PC-9 (cell line): ENCODE measurements at regions not wholly inside any gene's neighbourhood (a gene's known extent, or its start where the extent isn't known, plus 50 kb on each side); places are given as distances from the start of the nearest gene placed in this dataset.

Experiments used
- BruUV-seq: library from RNA; stranded (reverse); fragments of 400-500 nt; replicated peaks from 2 replicates; lab custom pipeline; 2021; lab: Mats Ljungman, UMichigan
- CTCF ChIA-PET: fragments of 300-600 bp; sonication (Branson Sonifier 250); formaldehyde crosslinking; loops from one replicate; lab custom pipeline; 2022; ENCODE audit warnings: antibody characterized with exemption; lab: Charles Lee
- POLR2A ChIA-PET: fragments of 300-600 bp; sonication (Branson Sonifier 250); formaldehyde crosslinking; loops from one replicate; lab custom pipeline; 2022; ENCODE audit warnings: antibody characterized with exemption; ENCODE audit not compliant: unreplicated experiment; lab: Charles Lee
- DNase-seq, 2 experiments: peaks; one replicate each; pipeline versions ENCODE4 v3.0.0 to v3.0.0-alpha.2; 2015 to 2022; ENCODE audit warnings: mixed read lengths in 1 of 2
- H2AFZ ChIP-seq: fragments of 200-600 bp; sonication (generic); 2 replicates; pipeline ENCODE4 v1.8.1; 2017; ENCODE audit warnings: antibody characterized with exemption
- H3F3A ChIP-seq: fragments of 200-600 bp; sonication (generic); 2 replicates; pipeline ENCODE4 v1.8.1; 2017; ENCODE audit warnings: antibody characterized with exemption, mild to moderate bottlenecking, low read depth; ENCODE audit not compliant: insufficient read depth
- H3K27ac ChIP-seq: fragments of 200-600 bp; sonication (generic); 2 replicates; pipeline ENCODE4 v1.6.1; 2016; ENCODE audit warnings: mixed run types
- H3K27me3 ChIP-seq: fragments of 200-600 bp; sonication (generic); 2 replicates; pipeline ENCODE4 v1.6.1; 2016; ENCODE audit warnings: low read depth, mixed run types; ENCODE audit not compliant: insufficient read depth
- H3K36me3 ChIP-seq: fragments of 200-600 bp; sonication (generic); 2 replicates; pipeline ENCODE4 v1.6.1; 2016; ENCODE audit warnings: low read depth, mixed run types
- H3K4me1 ChIP-seq: fragments of 200-600 bp; sonication (generic); replicated peaks from 2 replicates; pipeline ENCODE4 v1.6.1; 2016; ENCODE audit warnings: mixed run types; ENCODE audit not compliant: insufficient read depth
- H3K4me2 ChIP-seq: fragments of 200-600 bp; sonication (generic); 2 replicates; pipeline ENCODE4 v1.6.1; 2017; ENCODE audit warnings: mixed run types
- H3K4me3 ChIP-seq: fragments of 200-600 bp; sonication (generic); 2 replicates; pipeline ENCODE4 v1.6.1; 2016; ENCODE audit warnings: mixed run types
- H3K79me2 ChIP-seq: fragments of 200-600 bp; sonication (generic); 2 replicates; pipeline ENCODE4 v1.6.1; 2017; ENCODE audit warnings: low read depth, mixed run types
- H3K9me2 ChIP-seq: fragments of 200-600 bp; sonication (generic); 2 replicates; pipeline ENCODE4 v1.8.1; 2017; ENCODE audit warnings: mild to moderate bottlenecking; ENCODE audit not compliant: insufficient read depth
- H3K9me3 ChIP-seq: fragments of 200-600 bp; sonication (generic); 2 replicates; pipeline ENCODE4 v1.8.1; 2016; ENCODE audit warnings: low read depth; ENCODE audit not compliant: insufficient read depth
- H4K20me1 ChIP-seq: fragments of 200-600 bp; sonication (generic); 2 replicates; pipeline ENCODE4 v1.8.1; 2017; ENCODE audit not compliant: insufficient read depth
- CTCF ChIP-seq: fragments of 200-600 bp; sonication (generic); conservative IDR thresholded peaks from 2 replicates; pipeline ENCODE4 v1.6.1; 2017; ENCODE audit warnings: mixed run types, antibody characterized with exemption, mild to moderate bottlenecking, moderate library complexity
- EZH2 ChIP-seq: fragments of 200-600 bp; sonication (generic); IDR thresholded peaks from 2 replicates; pipeline ENCODE4 v1.8.0; 2017; ENCODE audit warnings: antibody characterized with exemption, low read depth
- intact Hi-C: fragments of 100-400 bp; cut with micrococcal nuclease; formaldehyde crosslinking; loops from one replicate; pipeline ENCODE4 v1.10.0; 2022; ENCODE audit not compliant: unreplicated experiment

GRCh38 chrX:99371976-99372595, 1038.0 kb downstream of the PCDH19 start:
- POLR2A ChIA-PET: no interaction called here
- TF ChIP-seq CTCF: no peak
- TF ChIP-seq EZH2: no peak
- no peaks in the 10 kb centered on the region for H3K27me3 ChIP-seq
- intact Hi-C loops: no loop called here
- no peaks in the 10 kb centered on the region for H3K36me3 ChIP-seq
- no peaks in the 10 kb centered on the region for H3K9me3 ChIP-seq
- no peak for DNase-seq
- no TSS peak for BruUV-seq
- no peak overlapping the region for H3K4me2 ChIP-seq
- no peaks in the 10 kb centered on the region for H3K4me1 ChIP-seq
- no peak overlapping the region for H3K27ac ChIP-seq
- no peak overlapping the region for H2AFZ ChIP-seq
- CTCF ChIA-PET: no interaction called here
- H3K79me2 ChIP-seq: no peaks in the 10 kb centered on the region
- H3K4me3 ChIP-seq: no peak overlapping the region
- no peaks in the 10 kb centered on the region for H3K9me2 ChIP-seq
- H3F3A ChIP-seq: no peaks in the 10 kb centered on the region
- no peaks in the 10 kb centered on the region for H4K20me1 ChIP-seq

GRCh38 chrX:99353412-99353811, 1056.7 kb downstream of the PCDH19 start:
- ChIA-PET POLR2A (no interaction called here), CTCF (no interaction called here)
- H3F3A ChIP-seq: no peaks in the 10 kb centered on the region
- no peak overlapping the region for H3K4me2 ChIP-seq
- no peak for DNase-seq
- no peaks in the 10 kb centered on the region for H3K9me3 ChIP-seq
- no peaks in the 10 kb centered on the region for H3K9me2 ChIP-seq
- no peak overlapping the region for H3K4me3 ChIP-seq
- H3K36me3 ChIP-seq: no peaks in the 10 kb centered on the region
- no TSS peak for BruUV-seq
- no peaks in the 10 kb centered on the region for H3K27me3 ChIP-seq
- intact Hi-C loops: no loop called here
- no peak overlapping the region for H2AFZ ChIP-seq
- no peaks in the 10 kb centered on the region for H4K20me1 ChIP-seq
- H3K4me1 ChIP-seq: no peaks in the 10 kb centered on the region
- no peak for TF ChIP-seq EZH2
- TF ChIP-seq CTCF: no peak
- no peak overlapping the region for H3K27ac ChIP-seq
- H3K79me2 ChIP-seq: no peaks in the 10 kb centered on the region

- no peaks in the 10 kb centered on the region for H3F3A ChIP-seq
- H3K4me2 ChIP-seq: no peak overlapping the region
- H3K79me2 ChIP-seq: no peaks in the 10 kb centered on the region
- no peak overlapping the region for H3K27ac ChIP-seq
- DNase-seq: no peak
- no peak overlapping the region for H3K4me3 ChIP-seq
- CTCF ChIA-PET: no interaction called here
- no peaks in the 10 kb centered on the region for H3K36me3 ChIP-seq
- BruUV-seq: no TSS peak
- no peak overlapping the region for H2AFZ ChIP-seq
- H3K9me3 ChIP-seq: no peaks in the 10 kb centered on the region
- H3K9me2 ChIP-seq: no peaks in the 10 kb centered on the region
- H3K4me1 ChIP-seq: no peaks in the 10 kb centered on the region
- intact Hi-C loops: no loop called here
- H3K27me3 ChIP-seq: no peaks in the 10 kb centered on the region
- POLR2A ChIA-PET: no interaction called here
- H4K20me1 ChIP-seq: no peaks in the 10 kb centered on the region
- no peak for TF ChIP-seq CTCF
- TF ChIP-seq EZH2: no peak
Measured at GRCh38 chrX:99348256-99348655, 1061.8 kb downstream of the PCDH19 start.
